ENCODE measurements at regions not wholly inside any gene's neighbourhood (a gene's known extent, or its start where the extent isn't known, plus 50 kb on each side); places are given as distances from the start of the nearest gene placed in this dataset.

DNA sequence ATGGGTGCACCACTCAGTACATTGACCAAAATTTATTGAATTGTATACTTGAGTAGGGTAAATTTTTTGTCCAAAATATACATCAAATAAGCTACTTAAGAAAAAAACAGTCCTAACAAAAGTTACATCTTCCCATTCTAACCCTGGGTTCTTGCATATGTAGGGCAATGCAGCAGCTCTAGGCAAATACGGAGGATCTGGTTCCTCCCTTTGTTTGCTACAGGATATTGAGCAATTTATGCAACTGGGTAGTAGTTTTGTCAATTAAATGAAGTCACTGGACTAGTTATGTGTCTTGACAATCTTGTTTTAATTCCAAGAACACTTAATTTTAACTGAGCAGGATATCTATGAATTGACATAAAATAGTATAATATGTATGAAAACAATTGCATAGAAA is 1507.2 kb upstream of the PIK3C3 start:
- no peak for DNase-seq (ENCODE audit: low read depth in 2 of 2)

DNA sequence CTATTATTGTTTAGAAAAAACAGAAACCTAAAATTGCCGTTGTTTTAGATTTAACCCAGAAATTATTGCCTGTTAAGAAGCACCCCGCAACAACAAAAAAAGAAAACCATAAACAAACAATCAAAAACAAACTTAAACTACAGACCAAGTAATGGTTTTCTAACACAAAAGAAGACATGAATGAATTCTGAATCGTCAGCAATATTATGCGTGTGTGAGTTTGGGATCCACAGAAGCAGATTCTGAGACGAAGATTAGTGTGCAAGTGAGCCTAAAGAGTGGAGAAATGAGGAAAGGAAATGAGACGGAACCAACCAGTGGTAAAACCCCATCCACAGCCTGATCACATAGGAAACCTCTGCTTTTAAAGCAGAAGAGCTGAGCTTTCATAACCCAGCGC is 1514.9 kb upstream of the PIK3C3 start:
- DNase-seq (ENCODE audit: low read depth in 2 of 2), result no peak

DNA sequence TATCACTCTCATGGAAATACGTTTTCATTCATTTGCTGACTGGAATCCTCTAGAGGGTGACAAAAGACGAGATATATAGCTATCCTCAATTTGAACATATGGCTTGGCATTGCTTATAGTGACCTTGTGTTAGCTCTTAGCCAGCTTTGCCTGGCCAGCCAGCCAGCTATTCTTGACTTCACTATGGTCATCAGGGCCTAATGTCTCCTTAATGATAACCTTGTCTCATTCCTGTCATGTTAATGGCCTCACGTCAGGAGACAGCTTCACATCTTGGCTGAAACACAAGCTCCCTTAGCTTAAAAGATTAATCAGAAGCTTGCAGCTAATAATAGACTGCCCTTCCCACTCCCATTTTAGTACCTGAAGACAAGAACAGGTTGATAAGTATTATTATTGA is 1517.5 kb upstream of the PIK3C3 start:
- DNase-seq (ENCODE audit: low read depth in 2 of 2), result no peak

DNA sequence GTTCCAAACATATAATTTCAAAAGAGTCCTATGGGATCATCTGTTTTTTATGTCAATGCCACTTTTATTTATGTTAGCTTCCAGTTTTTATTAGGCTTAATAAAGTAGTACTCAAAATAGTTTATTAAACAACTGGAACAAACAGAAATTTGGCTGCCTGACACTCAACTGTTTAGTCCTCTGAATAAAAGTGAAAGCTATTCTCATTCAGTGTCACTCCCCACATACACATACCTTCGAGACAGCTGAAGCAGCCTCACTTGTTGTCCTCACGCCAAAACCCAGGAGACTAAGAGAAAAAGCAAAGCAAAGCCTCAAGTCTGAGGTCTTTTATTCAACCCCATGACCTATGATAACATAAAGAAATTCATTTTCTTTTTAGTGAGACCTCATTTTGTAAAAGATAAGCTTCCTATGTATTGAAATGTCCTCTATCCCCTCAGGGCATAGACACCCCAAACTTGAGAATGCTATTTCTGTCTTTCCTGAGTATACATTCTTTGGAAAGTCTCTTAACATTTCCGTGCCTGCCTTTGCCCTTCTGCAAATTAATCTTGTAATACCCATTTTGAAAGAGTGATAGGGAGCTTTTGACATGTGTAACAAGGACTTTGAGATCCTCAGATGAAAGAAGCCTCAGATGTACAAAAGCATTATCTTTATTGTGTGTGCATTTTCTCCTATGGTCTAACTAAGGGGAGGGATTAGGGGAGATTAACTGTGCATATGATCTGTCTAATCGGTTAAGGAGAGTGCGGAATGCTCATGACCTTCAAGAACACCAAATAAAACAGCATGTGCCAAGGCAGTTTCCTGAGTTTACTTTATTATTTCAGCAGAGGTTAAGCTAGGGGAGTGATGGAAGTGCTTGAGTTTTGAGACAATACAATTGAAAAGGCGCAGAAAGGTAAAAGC is 1523.7 kb upstream of the PIK3C3 start:
- no peak for DNase-seq (ENCODE audit: low read depth in 2 of 2)

DNA sequence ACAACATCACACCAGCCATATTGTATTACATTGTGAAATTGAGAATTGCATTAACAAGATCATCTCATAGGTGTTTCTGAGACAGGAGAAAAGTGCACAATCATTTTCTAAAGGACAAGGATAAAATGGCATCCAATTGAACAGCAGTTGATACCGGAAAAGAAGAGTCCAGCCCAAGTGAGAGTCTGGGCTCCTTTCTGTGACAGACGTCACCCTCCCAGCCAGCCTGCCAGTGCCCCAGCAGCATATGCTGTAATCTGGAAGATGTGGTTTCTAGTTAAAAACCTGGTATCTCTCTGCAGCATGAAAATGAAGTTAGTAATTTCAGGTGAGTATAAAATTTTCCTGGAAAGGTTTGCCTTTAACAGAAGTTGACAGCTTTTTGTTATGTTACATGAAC is 1531.7 kb upstream of the PIK3C3 start:
- no peak for DNase-seq (ENCODE audit: low read depth in 2 of 2)

DNA sequence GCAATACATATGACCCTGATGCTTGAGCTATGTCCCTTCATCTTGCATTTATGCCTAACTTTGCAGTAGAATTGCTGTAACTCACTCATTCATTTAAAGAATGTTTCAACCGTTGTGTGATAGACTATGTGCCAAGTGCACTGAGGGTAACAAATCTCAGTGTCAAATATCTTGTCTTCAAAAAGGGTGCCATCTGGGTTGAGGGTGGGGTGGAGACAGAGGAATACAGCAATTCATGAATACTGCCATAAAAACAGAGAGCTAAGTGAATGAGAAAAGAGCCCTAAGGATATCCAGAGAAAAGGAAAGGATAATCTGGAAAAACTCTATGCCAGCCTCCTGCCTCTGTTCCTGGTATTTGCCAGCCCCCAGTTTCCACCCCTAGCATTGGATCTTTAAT is 1534.4 kb upstream of the PIK3C3 start:
- DNase-seq (ENCODE audit: low read depth in 2 of 2), result no peak

DNA sequence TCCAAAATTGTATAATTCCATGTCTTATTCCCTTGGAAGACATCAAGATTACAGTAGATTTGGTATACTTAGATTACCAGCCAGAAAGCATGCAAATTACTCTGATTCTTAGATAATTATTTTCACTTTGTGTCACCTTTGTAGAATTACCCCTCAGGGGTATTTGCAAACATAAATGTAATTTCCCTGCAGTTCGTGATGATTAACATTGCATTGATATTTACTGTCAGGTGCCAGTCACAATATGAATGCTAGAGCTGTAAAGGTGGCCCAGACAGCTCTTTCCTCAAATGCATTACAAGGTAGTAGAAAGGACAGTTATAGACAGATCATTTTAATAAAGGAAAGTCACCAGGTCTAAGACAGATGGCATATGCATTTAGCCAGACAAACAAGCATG is 1537.5 kb upstream of the PIK3C3 start:
- no peak for DNase-seq (ENCODE audit: low read depth in 2 of 2)

DNA sequence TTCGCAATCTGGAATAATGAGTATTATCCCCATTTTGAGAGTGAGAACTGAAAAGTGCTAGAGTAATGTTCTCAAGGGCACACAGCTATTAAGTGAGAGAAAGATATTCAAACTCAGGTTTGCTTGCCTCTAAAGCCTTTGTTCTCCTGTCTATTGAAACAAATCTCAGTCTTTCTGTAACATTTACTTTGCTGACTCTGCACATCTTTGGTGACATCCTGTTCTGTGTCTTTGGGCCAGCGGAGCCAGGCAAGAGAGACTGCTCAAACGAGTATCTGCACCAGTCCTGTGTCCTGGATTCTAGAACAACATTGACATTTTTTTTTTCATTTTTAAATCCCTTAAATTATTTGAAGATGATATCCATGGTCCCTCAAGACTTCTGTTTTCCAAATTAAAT is 1539.2 kb upstream of the PIK3C3 start:
- DNase-seq (ENCODE audit: low read depth in 2 of 2), result no peak

DNA sequence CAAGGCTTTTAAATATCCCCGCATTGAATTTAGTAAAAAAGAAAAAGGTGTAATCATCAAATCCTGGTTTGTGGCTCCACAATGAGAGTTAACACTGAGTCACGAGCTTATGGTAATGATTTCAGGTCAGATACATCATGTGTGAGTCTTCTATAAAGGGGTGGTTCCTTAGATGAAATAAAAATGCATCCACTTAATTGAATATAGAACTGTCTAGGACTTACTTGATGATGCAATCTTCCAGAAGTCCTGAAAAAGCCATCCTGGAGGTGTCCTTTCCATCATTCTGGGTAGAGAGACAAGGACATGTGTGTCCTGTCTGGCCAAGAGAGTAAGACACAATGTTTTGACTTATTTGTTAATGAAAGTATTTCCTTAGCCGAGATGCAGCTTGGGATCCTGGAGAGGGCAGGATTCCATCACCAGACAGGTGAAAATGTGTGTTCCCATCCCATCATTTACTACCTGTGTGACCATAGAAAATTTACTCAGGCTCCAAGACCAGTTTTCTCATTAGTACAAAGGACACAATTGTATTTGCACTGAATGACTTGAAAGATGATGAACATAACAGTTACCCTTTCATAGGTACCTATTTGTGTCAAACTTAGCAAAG is 1539.8 kb upstream of the PIK3C3 start:
- DNase-seq (ENCODE audit: low read depth in 2 of 2), result no peak

DNA sequence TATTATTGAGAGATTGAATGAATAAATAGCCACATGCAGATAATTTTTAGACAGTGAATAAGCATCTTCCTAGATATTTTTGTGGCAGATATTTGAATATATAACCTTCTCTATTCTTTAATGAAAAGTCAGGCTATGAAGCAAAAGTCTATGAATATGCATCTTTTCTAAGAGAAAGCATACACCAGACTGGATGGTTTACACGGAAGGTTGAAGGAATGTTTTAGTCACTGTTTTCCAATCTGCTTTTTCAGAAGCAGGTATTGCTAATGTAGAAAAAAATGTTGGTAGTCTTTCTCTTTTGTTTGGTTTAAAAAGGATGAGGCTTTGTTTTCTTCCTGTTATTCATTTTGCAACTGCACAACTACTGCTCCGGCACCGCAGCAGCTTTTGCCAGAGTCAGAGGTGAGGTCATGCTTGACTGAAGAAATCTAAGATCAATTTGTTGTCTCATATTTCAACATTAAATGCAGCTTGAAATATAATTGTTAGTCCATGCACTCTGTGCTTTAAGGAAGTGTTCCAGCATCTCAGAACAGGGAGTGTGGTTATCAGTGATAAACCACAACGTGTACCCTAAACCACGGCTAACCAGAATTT is 1540.8 kb upstream of the PIK3C3 start:
- no peak for DNase-seq (ENCODE audit: low read depth in 2 of 2)

DNA sequence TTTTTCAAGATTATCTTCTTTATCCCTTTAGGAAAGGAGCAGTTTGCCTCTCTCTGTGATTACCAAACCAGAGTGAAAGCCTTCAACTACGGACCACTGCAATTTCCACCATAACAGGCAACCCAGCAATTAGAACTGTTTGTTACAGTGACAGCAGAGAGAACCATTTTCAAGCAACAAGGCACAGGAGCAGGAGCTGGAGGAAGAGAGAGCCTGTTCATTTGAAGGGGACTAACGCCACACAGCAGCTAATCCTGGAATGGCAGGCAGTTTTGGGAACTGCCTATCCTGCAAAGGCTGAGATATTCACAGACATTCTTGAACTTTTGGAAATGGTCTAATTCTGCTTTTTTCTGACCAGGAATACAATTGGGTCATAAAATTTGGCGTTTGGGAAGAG is 1541.9 kb upstream of the PIK3C3 start:
- no peak for DNase-seq (ENCODE audit: low read depth in 2 of 2)

DNA sequence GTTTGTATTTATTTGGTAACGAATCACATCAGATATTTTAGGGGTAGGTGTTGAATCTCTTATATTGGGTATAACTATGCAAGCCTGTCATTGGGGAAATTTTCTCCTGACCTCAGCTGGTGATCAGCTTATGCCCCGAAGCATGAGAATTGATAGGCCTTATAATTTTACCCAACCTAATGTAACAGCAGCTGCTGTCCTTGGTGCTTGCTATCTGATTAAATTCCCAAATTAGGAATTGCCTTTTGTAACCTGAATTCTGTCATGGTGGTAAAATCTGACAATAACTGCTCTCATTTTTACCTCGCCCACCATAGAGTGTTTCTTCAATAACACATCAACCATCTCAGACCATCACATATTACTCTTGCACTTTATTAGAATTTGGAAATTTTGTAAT is 1542.6 kb upstream of the PIK3C3 start:
- DNase-seq (ENCODE audit: low read depth in 2 of 2), result no peak

DNA sequence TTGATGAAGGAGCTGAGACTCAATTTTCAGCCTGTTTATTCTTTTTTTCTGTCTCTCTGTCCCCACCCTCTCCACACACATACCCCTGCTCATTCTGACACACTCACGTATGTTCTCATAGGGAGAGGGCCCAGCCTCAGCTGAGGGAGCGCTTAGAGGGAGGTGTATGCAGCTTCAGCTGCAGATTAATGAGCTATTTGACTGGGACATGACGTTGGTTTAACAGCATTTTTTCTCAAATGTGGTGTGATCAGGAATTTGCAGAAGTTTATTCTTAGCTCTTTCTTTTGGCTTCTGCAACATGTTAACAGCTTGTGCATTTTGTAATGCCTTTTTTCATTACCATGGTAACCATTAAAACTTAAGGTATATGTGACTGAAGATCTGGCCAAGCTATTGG is 1547.1 kb upstream of the PIK3C3 start:
- DNase-seq (ENCODE audit: low read depth in 2 of 2), result no peak

DNA sequence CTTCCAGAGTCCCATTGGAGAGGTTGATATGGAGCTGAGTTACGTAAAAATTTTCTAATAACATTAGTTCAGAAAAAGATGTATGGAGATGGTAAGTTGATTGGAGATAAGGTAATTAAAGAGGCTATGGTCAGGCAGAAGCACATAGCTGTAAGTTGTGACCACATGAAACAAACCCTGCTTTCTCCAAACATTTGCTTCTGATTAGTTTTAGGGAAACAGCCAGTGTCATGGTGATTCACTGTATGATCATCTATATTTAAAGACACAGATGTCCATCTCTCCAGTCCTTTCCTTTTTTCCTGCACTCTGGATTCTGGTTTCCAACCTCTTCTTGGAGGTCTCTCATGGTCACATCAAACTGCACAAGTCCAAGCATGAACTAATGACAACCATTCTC is 1550.8 kb upstream of the PIK3C3 start:
- no peak for DNase-seq (ENCODE audit: low read depth in 2 of 2)

DNA sequence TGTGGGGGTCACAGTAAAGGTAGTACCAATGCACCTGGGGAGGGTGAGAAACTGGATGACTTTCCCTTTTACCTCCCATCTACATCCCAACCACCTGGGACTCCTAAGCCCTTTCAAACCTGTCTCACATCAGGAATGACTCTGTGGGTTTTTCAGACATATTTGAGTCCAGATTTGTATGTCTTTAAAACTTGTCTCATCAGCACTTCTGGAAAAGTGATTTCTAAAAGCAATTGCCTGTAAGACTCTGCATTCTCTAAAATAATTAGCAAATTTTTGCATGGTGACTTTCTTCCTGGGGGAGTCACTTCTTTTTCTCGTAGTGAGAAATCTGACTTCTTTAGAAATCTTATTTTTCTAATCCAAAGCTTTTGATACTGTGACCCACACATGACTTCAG is 1553.0 kb upstream of the PIK3C3 start:
- DNase-seq (ENCODE audit: low read depth in 2 of 2), result no peak

DNA sequence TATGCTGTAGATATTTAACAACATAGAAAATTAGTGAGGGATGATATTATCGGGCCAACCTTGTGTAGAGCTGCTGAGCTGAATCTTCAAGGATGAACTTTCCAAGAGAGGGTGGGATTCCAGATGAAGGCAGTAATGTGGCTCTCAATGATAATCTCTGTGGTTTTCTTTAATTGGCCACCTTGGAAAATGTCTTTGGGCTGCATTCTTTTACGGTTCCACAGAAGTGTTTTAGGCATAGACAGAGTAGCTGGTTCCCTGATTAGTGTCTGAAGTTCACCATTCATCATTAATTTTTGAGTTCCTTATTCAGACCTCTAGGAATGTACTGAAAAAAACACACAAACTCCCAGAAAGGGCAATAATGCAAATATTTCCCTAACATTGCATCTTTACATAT is 1566.9 kb upstream of the PIK3C3 start:
- no peak for DNase-seq (ENCODE audit: low read depth in 2 of 2)

DNA sequence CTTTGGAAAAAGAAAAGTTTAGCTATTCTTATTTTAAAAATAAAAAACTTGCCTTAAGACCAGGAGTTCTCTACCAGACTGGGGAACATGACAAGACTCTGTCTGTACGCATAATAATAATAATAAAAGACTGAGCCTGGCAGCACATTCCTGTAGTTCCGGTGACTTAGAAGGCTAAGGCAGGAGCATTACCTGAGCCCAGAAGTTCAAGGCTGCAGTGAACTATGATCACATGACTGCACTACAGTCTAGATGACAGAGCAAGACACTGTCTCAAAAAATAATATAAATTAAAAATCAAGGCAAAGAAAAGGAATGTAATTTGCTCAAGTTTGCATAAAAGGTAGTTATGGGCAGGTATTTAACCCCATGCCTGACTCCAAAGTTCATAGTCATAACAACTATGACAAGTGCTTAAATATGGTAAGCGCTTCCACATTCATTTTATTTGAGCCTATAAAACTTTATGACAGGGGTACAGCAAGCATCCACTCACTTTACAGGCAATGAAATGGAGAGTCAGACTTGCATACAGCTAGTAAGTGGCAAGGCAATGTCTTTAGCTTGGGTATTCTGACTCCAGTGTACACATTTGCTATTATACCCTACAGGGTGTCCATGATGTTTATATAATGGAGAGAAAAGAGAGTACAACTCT is 1567.8 kb upstream of the PIK3C3 start:
- no peak for DNase-seq (ENCODE audit: low read depth in 2 of 2)

DNA sequence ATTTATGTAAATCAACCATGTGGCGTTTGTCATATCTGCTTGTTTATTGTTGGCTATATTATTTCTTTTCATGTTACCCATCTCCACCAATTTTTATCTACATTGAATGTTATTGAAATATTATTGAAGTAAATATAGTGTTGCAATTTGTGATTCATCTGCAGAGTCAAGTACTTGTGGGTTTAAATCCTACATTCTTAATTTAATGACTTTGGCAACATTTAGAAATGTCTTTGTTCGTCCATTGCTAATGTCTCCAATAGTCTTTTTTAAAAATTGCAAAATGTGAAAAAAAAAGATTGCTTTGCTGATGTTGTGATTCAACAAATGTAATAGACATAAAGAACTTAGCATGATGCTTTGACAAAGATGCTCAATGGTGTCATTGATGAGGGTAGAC is 1572.8 kb upstream of the PIK3C3 start:
- no peak for DNase-seq (ENCODE audit: low read depth in 2 of 2)

DNA sequence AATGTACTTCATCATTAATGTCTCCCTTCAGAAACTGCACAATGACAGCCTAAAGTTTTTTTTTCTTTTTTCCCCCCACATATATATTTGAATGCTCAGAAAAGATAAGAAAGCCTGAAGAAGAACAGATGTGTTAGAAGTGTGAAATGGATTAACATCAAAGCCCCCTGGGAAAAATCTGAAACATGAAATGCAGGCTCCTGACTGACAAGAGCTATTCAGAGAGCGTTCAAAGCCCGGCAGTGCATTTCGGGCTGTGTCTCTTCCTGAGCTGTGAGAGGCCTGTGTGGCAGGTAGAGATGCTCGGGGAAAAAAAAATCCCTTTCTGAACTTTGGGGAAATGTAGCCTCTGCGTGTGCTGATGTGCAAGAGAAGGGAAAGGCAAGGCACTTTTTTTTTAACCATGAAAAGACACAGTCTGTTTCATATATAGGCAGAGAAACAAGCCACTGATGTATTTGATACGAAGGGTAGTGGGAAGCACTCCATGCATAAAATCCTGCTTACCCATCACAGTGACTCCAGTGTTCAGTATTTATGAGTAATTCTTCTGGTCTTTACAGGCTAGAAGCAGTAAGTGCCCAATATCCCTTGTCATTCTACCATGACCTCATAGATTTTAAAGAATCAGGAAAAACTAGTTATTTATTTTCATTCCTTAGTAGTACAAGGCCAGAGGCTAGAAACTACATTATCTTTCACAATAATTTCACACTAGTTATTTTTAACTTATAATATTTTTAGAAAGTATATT is 1574.2 kb upstream of the PIK3C3 start:
- DNase-seq (ENCODE audit: low read depth in 2 of 2), result no peak

DNA sequence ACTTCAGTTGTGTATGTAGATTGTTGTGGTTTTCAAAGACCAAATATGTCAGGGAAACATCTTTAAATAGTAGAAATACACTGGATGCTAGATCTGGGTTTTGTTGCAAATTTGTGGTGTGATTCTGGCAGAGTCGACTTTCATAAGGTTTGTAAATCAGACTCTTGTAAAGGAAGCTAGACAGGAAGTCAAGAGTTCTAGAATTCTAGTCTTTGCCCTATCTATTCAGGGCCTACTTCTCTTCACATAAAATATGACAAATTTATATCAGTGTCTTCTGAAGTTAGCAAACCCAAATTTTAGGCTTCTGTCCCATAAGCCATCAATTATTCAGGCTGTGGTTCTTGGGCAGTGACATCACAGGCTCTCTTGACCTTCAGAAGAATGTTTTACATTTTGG is 1579.2 kb upstream of the PIK3C3 start:
- DNase-seq (ENCODE audit: low read depth in 2 of 2), result no peak

DNA sequence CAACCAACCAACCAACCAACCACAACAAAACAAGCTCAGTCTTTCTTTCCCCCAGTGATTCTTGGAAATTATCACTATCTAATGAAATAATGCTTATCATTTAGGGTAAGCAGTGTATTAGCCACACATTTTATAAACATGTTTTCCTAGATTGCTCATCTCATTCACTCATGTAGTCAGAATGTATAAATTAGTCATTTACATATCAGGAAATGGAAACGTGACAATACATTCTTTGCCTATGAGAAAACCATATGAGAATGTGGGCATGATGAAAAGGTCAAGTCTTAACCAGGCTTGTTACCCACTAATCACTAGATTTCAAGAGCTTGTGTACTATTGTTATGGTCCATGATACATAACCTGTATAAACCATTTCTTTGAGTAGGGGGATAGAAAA is 1583.4 kb upstream of the PIK3C3 start:
- DNase-seq (ENCODE audit: low read depth in 2 of 2), result no peak

DNA sequence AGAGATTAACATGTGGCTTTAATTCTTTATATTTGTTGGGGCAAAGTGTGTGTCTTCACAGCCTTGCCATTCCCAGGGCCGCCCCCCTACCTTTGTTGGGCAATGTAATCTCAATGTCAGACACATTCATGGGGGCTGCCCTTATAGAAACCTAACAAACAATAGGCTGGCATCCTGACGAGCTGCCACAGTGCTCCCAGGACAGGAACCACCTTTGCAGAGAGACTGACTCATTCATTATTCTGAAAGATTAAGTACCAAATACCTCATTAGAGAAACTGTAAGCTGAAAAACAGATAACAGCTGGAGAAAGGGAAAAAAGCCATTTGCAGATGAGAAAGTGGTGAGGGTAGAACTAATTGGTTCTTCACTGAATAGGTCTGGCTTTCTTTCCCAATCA is 1587.5 kb upstream of the PIK3C3 start:
- no peak for DNase-seq (ENCODE audit: low read depth in 2 of 2)

All from stimulated activated CD4-positive, alpha-beta T cell treated with anti-CD3 and anti-CD28 coated beads, Interleukin-4, amount 100 ng/mL, for 48 hours (primary cell).